SJSA1 (cell line): ENCODE measurements at regions not wholly inside any gene's neighbourhood (a gene's known extent, or its start where the extent isn't known, plus 50 kb on each side); places are given as distances from the start of the nearest gene placed in this dataset.

Experiments used
- DNase-seq, 2 experiments: peaks; one replicate each; pipeline ENCODE4 v3.0.0-alpha.2; 2015 to 2020; ENCODE audit warnings: low spot score in 2 of 2, low read depth in 1 of 2
- H3K27ac ChIP-seq: fragments of 250-450 bp; sonication (Bioruptor Pico); 2 replicates; pipeline ENCODE4 v1.5.1; 2020; ENCODE audit warnings: mild to moderate bottlenecking, moderate library complexity
- H3K27me3 ChIP-seq: fragments of 250-450 bp; sonication (Bioruptor Pico); replicated peaks from 2 replicates; pipeline ENCODE4 v1.5.1; 2020; ENCODE audit warnings: mild to moderate bottlenecking, moderate library complexity
- H3K36me3 ChIP-seq: fragments of 250-450 bp; sonication (Bioruptor Pico); 2 replicates; pipeline ENCODE4 v1.5.1; 2020; ENCODE audit warnings: mild to moderate bottlenecking
- H3K4me1 ChIP-seq: fragments of 250-450 bp; sonication (Bioruptor Pico); replicated peaks from 2 replicates; pipeline ENCODE4 v1.6.1; 2021; ENCODE audit warnings: mild to moderate bottlenecking
- H3K4me3 ChIP-seq: fragments of 250-450 bp; sonication (Bioruptor Pico); 2 replicates; pipeline ENCODE4 v1.5.1; 2020; ENCODE audit warnings: mild to moderate bottlenecking
- H3K9me3 ChIP-seq: fragments of 250-450 bp; sonication (Bioruptor Pico); replicated peaks from 2 replicates; pipeline ENCODE4 v1.5.1; 2020; ENCODE audit warnings: mild to moderate bottlenecking

DNA sequence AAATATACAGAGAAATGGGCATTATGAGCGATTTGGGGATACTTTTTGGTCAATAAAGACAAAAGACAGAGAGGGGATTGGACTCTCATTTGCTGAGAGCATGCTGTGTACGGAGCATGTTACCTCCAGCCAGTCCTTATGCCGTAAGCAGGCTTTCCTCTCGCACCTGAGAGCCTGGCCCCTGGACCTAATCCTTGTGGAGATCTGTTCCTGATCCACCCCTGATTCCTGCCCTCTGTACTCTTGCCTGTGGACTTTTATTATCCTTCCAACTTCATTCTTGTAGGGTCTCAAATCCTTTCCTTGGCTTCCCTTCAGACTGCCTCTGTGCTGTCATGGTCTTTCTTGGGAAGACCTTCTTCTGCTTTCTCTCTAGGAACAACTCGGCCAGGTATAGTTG lies 803.1 kb upstream of the RAB6C start:
- no peaks in the 10 kb centered on the region for H3K4me1 ChIP-seq
- no peak for DNase-seq
- H3K27ac ChIP-seq: no peak overlapping the region
- H3K9me3 ChIP-seq: no peaks in the 10 kb centered on the region
- H3K36me3 ChIP-seq: no peaks in the 10 kb centered on the region
- no peak overlapping the region for H3K4me3 ChIP-seq
- H3K27me3 ChIP-seq: no peaks in the 10 kb centered on the region

DNA sequence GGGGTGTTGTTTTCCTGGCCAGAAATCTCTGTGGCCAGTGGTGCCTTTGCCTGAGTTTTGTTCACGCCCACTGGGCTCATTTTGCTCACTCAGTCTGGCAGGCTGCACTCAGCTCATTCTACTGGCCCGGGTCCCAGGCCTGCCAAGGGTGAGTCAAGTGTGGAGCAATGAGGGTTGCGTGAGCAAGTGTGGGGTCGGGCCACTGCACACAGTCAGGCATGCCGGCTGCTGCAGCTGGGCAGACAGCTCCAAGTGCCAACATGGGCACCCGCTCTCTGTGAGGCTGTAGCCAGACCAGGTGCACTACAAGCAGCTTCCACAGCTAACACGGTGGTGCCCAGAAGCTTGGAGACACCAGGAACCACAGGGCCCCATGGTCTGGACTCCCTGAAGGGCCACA lies 801.1 kb upstream of the RAB6C start:
- Histone ChIP-seq H3K9me3 (no peaks in the 10 kb centered on the region), H3K27me3 (no peaks in the 10 kb centered on the region; the same call in 1 of the 2 replicates), H3K36me3 (no peaks in the 10 kb centered on the region), H3K4me3 (no peak overlapping the region), H3K4me1 (no peaks in the 10 kb centered on the region), H3K27ac (no peak overlapping the region)
- no peak for DNase-seq

DNA sequence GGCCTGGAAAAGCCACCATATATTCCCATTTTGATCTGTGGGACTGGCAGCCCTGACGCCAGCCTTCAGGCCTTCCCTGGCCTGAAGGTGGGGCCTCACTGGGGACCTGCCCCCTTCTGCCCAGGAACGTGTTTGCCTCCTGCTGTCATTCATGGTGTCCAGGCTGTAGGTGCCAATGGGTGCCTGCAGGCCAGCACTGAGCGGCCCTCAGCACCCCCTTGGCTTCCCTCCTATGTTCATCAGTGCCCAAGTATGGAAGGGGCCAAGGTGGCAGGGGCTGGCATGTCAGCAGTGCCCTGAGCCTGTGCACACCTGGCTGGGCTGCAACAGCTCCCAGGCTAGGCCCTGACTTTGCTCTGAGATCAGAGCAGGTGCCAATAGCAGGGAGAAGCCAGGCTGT lies 800.3 kb upstream of the RAB6C start:
- DNase-seq: no peak
- H3K27me3 ChIP-seq: no peaks in the 10 kb centered on the region; the same call in 1 of the 2 replicates
- no peak overlapping the region for H3K4me3 ChIP-seq
- no peaks in the 10 kb centered on the region for H3K36me3 ChIP-seq
- H3K9me3 ChIP-seq: no peaks in the 10 kb centered on the region
- no peaks in the 10 kb centered on the region for H3K4me1 ChIP-seq
- no peak overlapping the region for H3K27ac ChIP-seq

DNA sequence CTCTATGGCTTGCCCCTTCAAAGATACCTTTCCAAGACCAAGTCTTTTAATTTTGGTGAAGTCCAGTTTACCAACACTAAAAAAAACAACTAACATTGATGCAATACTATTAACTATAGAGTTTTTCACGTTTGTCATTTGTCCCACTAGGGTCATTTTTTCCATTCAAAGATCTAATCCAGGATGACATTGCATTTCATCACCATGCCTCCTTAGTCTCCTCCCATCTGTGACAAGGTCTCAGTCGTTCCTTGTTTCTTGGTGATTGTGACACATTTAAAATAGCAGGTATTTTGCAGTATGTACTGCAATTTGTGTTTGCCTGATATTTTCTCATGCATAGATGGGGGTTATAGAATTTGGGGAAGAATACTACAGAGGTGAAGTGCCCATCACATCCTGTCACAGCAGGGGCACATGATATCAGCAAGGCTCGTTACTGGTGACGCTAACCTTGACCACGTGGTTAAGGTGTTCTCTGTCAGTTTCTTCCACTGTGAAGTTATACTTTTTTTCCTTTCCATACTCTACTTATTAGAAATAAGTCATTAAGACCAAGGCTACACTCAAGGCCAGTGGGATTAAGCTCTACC lies 799.2 kb upstream of the RAB6C start:
- no peak overlapping the region for H3K4me3 ChIP-seq
- DNase-seq: no peak
- H3K9me3 ChIP-seq: no peaks in the 10 kb centered on the region
- H3K4me1 ChIP-seq: no peaks in the 10 kb centered on the region
- H3K36me3 ChIP-seq: no peaks in the 10 kb centered on the region
- no peak overlapping the region for H3K27ac ChIP-seq
- no peaks in the 10 kb centered on the region; the same call in 1 of the 2 replicates for H3K27me3 ChIP-seq

DNA sequence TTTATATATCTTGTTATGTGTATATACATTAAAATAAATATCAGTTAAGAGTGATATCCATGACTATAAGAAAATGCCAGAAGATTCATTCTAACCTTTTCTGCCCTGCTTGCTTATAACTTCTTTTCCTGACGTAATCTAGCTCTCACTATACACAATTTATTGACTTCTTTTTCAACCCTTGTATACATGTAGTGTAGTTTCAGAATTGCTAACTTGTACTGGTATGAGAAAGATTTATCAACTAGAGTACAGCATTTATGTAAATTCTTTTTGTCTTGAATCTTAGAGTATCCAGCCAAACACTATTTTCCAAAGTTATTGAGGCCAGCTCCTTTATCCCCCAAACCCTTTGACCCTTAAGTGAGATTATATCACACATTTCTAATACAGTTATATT lies 798.0 kb upstream of the RAB6C start:
- Histone ChIP-seq H3K36me3 (no peaks in the 10 kb centered on the region), H3K27me3 (no peaks in the 10 kb centered on the region; the same call in 1 of the 2 replicates), H3K4me1 (no peaks in the 10 kb centered on the region), H3K27ac (no peak overlapping the region), H3K4me3 (no peak overlapping the region), H3K9me3 (no peaks in the 10 kb centered on the region)
- DNase-seq: no peak

DNA sequence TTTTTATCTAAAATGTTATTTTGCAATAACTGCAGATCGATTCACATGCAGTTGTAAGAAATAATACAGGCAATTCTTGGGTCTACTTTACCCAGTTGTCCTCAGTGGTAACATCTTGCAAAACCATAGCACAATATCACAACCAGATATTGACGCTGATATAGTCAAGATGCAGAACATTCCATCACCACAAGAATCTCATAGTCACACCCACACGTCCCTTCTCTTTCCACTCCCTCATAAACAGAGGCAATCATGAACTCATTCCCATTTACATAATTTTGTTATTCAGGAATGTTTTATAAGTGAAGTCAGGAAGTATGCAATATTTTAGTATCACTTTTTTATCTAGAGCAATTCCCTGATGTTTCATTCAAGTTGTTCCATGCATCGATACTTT lies 797.5 kb upstream of the RAB6C start:
- DNase-seq: no peak
- no peaks in the 10 kb centered on the region for H3K4me1 ChIP-seq

DNA sequence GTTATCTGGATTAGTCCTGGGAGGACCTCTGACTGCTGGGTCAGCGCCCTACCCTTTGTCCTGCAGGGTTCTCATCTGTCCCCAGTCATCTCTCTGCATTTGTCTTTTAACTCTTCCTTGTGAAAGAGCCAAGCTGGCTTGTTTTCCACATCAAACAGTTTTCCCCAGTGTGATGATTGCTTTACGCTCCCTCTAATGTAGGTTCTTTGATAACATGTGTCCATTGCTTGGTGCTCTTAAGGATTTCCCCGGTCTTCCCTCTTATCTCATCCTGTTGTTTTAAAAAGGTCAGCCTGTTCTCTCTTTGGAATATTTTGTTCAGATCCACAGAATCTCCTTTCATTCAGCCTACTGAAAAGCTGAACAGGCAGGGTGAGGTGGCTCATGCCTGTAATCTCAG lies 792.1 kb upstream of the RAB6C start:
- H3K4me3 ChIP-seq: no peak overlapping the region
- H3K9me3 ChIP-seq: no peaks in the 10 kb centered on the region
- H3K27me3 ChIP-seq: no peaks in the 10 kb centered on the region; the same call in 1 of the 2 replicates
- no peak for DNase-seq
- H3K36me3 ChIP-seq: no peaks in the 10 kb centered on the region
- H3K27ac ChIP-seq: no peak overlapping the region
- H3K4me1 ChIP-seq: no peaks in the 10 kb centered on the region

More for the DNA sequence above, 797.5 kb upstream of the RAB6C start:
- H3K27me3 ChIP-seq: no peaks in the 10 kb centered on the region; the same call in 1 of the 2 replicates
- H3K9me3 ChIP-seq: no peaks in the 10 kb centered on the region
- H3K27ac ChIP-seq: no peak overlapping the region
- H3K4me3 ChIP-seq: no peak overlapping the region
- no peaks in the 10 kb centered on the region for H3K36me3 ChIP-seq

DNA sequence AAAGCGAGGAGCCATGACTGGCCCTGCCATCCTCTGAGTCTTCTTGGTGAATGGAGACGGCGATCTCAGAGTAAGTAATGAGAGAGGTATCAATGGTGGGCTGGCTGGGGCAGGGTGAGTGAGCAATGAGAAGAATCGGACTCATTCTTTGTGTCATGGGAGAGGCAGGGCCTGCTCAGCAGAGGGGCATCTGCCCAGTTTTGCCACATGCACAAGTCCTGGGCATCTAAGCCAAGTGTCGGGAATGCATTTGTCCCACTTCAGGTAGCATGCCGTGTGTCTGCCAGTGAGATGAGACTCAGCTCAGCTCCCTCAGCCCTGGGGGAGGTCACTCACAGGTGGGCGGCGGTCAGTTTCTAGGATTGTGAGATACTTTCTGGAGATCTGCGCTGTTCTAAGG lies 791.0 kb upstream of the RAB6C start:
- H3K27me3 ChIP-seq: no peaks in the 10 kb centered on the region; the same call in 1 of the 2 replicates
- no peaks in the 10 kb centered on the region for H3K9me3 ChIP-seq
- no peak overlapping the region for H3K4me3 ChIP-seq
- H3K36me3 ChIP-seq: no peaks in the 10 kb centered on the region
- H3K27ac ChIP-seq: no peak overlapping the region
- H3K4me1 ChIP-seq: no peaks in the 10 kb centered on the region
- no peak for DNase-seq

DNA sequence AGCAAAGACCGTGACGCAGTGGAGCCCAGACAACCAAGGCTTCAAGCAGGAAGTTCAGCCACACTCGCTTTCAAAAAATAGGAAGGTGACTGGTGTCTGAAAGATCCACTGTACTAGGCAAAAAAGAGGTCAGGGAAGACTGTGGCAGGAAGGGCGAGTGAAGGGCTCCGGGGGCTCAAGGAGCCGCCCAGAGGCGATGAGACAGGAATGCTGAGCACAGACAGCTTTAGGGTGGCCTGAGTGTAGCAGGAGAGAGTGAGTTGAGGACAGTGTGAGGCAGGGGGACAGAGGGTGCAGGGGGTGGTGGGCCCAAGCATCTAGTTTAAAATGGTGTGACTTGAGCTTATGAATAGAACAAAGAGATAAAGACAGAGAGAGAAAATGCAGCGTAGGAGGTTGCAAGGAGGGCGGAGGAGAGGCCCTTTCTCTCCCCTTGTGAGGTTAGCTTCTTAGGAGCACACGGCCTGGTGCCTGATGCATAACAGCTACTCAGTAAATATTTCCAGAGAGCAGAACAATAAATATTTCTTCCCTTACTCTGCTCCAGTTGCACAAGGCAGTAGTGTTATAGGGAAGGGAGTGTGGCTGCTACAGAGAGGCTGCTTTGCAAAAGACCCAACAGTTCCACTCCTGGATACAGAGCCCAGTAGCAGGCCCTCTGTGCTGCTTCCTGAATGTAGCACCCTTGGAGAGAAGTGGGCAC lies 789.7 kb upstream of the RAB6C start:
- DNase-seq: no peak
- no peaks in the 10 kb centered on the region for H3K9me3 ChIP-seq
- H3K27ac ChIP-seq: no peak overlapping the region
- no peaks in the 10 kb centered on the region for H3K36me3 ChIP-seq
- H3K4me1 ChIP-seq: no peaks in the 10 kb centered on the region
- H3K4me3 ChIP-seq: no peak overlapping the region
- H3K27me3 ChIP-seq: no peaks in the 10 kb centered on the region; the same call in 1 of the 2 replicates

DNA sequence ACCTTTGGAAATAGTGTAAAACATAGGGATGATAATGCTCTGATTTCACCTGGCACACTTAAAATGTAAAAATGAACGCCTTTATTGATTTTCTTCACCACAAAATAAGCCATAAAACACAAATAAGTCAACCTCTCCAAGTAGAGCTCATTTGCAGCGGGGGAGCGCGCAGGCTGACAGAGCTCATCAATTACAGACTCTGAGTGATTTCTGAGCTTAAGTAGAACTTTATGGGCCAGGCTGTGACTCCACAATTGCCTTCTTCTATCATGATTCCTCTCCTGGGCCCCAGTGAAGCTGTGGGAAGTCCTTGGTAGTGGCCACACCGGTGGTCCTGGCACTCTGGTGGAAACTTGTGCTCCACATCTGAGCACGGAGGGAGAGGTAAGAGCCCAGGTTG lies 789.0 kb upstream of the RAB6C start:
- Histone ChIP-seq H3K9me3 (no peaks in the 10 kb centered on the region), H3K4me1 (no peaks in the 10 kb centered on the region), H3K27me3 (no peaks in the 10 kb centered on the region; the same call in 1 of the 2 replicates), H3K27ac (no peak overlapping the region), H3K36me3 (no peaks in the 10 kb centered on the region), H3K4me3 (no peak overlapping the region)
- DNase-seq: no peak

DNA sequence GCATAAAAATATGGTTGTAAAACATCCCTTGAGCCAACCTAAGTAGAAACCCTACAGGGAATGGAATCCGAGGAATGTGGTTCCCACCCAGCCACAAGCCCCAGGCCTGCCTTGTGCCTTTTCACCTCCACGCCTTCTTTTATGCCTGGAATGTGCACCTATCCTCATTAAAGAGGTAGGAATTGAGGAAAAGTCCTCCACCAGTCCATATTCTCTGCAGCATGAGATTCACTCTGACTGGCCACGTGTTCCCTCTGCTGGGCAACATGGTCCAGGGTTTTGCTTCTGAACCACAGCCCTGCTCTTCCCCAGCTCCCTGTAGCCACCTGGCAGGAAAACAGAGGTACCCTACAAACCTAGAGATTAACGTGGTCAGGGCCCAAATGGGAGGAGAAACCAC lies 787.9 kb upstream of the RAB6C start:
- no peaks in the 10 kb centered on the region; the same call in 1 of the 2 replicates for H3K27me3 ChIP-seq
- no peak overlapping the region for H3K27ac ChIP-seq
- H3K9me3 ChIP-seq: no peaks in the 10 kb centered on the region
- H3K4me3 ChIP-seq: no peak overlapping the region
- no peak for DNase-seq
- no peaks in the 10 kb centered on the region for H3K4me1 ChIP-seq
- no peaks in the 10 kb centered on the region for H3K36me3 ChIP-seq

DNA sequence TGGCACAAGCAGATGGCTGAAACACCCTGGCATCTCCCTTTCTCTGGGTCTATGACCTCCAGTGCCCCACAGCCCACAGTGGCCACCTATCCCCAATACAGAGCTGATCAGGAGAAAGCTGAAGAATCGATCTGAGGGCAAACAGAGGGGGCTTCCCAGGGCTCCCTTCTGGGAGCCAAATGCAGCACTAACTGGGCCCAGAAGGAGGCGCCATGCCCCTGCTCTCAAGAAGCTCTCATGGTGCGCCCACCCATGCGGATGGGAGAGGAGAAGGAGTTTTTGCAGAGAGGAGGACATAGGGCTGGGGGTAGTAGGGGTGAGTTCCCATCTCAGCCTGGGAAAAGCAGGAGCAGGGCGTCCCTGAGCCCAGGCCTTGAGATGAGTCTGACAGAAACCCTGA lies 787.3 kb upstream of the RAB6C start:
- Histone ChIP-seq H3K27me3 (no peaks in the 10 kb centered on the region; the same call in 1 of the 2 replicates), H3K27ac (no peak overlapping the region), H3K4me1 (no peaks in the 10 kb centered on the region), H3K4me3 (no peak overlapping the region), H3K36me3 (no peaks in the 10 kb centered on the region), H3K9me3 (no peaks in the 10 kb centered on the region)
- no peak for DNase-seq

DNA sequence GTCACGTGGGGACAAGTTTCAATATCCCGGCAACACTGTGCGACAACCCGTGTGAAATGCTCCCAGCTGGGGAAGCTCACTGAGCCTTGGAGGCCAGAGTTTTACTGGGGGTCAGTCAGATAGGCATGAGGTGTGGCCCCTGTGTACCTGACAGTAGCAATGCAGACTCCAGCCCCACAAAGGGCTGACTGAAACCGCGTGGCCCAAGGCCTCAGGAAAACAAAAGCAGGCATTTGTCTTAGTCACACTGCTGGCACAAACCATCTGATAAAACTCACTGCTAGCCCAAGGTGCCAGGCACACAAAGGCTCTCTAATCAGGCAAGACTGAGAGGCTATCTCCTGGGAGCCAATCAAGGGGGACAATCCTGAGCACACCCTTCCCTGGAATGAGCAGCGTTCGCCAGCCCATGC lies 786.6 kb upstream of the RAB6C start:
- no peak for DNase-seq
- no peak overlapping the region for H3K27ac ChIP-seq
- H3K36me3 ChIP-seq: no peaks in the 10 kb centered on the region
- no peaks in the 10 kb centered on the region for H3K4me1 ChIP-seq
- no peaks in the 10 kb centered on the region; the same call in 1 of the 2 replicates for H3K27me3 ChIP-seq
- H3K9me3 ChIP-seq: no peaks in the 10 kb centered on the region
- H3K4me3 ChIP-seq: no peak overlapping the region

DNA sequence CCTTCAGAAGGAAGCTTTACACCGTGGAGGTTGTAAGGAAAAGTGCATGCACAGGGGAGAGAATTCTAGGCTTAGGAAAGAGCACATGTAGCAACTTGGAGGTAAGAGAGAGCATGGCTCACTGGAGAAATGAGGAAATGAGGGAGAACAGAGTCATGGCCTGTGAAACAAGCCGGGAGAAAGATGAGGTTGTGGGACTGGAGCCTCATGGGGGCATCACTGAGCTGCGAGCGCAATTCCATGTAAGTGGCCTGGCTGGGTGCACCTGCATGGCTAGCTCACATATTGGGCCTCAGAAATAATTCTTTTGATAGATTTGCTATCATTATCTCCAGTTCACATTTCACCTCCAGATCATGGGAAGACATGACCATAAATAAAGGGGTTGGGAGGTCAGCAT lies 785.5 kb upstream of the RAB6C start:
- H3K4me3 ChIP-seq: no peak overlapping the region
- no peaks in the 10 kb centered on the region for H3K36me3 ChIP-seq
- H3K9me3 ChIP-seq: no peaks in the 10 kb centered on the region
- no peaks in the 10 kb centered on the region for H3K4me1 ChIP-seq
- no peak for DNase-seq
- H3K27me3 ChIP-seq: no peaks in the 10 kb centered on the region; the same call in 1 of the 2 replicates
- no peak overlapping the region for H3K27ac ChIP-seq
